ENCODE measurements at regions not wholly inside any gene's neighbourhood (a gene's known extent, or its start where the extent isn't known, plus 50 kb on each side); places are given as distances from the start of the nearest gene placed in this dataset.

- TF ChIP-seq POLR2A (IDR thresholded peaks at IDR 0.05; ENCODE audit: low read length), result no peak
- TF ChIP-seq GATA1 (IDR thresholded peaks at IDR 0.05; ENCODE audit: low read depth, low read length), result no peak
These were observed 134.5 kb downstream of the MTX3 start for GRCh38 chr5:79856456-79857055.

Data from erythroblast (primary cell).